ENCODE measurements at regions not wholly inside any gene's neighbourhood (a gene's known extent, or its start where the extent isn't known, plus 50 kb on each side); places are given as distances from the start of the nearest gene placed in this dataset.

DNA sequence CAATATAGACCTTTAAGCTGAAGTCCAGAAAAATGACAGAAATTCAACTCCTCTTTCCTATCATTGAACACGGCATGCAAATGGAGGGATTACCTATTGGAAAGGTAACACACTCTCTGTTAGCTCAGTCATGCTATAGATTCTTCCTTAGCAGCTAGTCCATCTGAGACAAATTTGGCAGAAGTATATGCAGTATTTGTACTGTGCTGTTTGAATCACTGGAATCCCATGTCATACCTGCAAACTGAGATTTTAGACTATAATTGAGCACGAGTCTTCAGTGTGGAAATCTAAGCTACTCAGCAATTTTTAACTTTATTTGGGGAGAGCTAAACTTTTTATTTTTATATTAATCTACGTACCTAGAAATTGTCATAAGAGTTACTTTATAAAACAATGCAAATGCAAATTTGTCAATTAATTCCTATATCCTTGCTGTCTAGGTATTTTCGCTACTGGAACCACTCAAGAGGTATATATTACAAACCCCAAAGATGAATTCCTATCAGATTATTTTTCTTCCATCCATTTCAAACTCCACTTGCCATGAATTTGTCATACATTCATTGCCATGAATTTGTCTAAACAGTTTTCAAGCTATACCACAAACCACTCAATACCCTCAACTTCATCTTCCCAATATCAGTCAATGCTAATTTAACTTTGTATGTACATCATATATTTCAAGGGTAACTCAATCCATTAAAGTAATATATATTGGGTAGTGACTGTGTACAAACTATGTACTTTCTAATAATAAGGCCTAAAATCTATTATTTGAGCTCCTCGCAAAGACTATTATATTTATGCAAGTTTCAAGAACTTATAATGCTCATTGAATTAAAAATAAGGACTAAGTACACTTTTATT, 224.8 kb downstream of the MEF2C start:
- TF ChIP-seq FOXM1 (IDR thresholded peaks at IDR 0.05; ENCODE audit: borderline replicate concordance) = no peak
- no peak for TF ChIP-seq FOXK2 (IDR thresholded peaks at IDR 0.05)
- TF ChIP-seq BHLHE40 (IDR thresholded peaks at IDR 0.05; ENCODE audit: borderline replicate concordance) = no peak
- no peak for TF ChIP-seq NFRKB (IDR thresholded peaks at IDR 0.05)

Measured in HEK293T (cell line).